Loucy (cell line): ENCODE measurements at regions not wholly inside any gene's neighbourhood (a gene's known extent, or its start where the extent isn't known, plus 50 kb on each side); places are given as distances from the start of the nearest gene placed in this dataset.

Experiments
- CTCF ChIP-seq: fragments of 200-600 bp; sonication (generic); conservative IDR thresholded peaks from 2 replicates; pipeline ENCODE4 v1.5.1; 2014; ENCODE audit warnings: mild to moderate bottlenecking, antibody characterized with exemption, low read length
- EZH2phosphoT487 ChIP-seq: fragments of 200-600 bp; IDR thresholded peaks from 2 replicates; pipeline ENCODE4 v1.6.1; 2018; ENCODE audit warnings: antibody characterized with exemption, mild to moderate bottlenecking, moderate library complexity, borderline replicate concordance

- TF ChIP-seq CTCF (no peak), EZH2phosphoT487 (no peak)
These were observed 377.7 kb upstream of the RBMS3 start for GRCh38 chr3:28903171-28903601.
